GM18508 (cell line): ENCODE measurements at regions not wholly inside any gene's neighbourhood (a gene's known extent, or its start where the extent isn't known, plus 50 kb on each side); places are given as distances from the start of the nearest gene placed in this dataset.

Source experiments
- ATAC-seq: cut with Tn5 transposase; IDR thresholded peaks from one replicate; pipeline ENCODE4 v1.9.1; 2021; ENCODE audit warnings: moderate number of reproducible peaks; ENCODE audit not compliant: insufficient read depth, unreplicated experiment

DNA sequence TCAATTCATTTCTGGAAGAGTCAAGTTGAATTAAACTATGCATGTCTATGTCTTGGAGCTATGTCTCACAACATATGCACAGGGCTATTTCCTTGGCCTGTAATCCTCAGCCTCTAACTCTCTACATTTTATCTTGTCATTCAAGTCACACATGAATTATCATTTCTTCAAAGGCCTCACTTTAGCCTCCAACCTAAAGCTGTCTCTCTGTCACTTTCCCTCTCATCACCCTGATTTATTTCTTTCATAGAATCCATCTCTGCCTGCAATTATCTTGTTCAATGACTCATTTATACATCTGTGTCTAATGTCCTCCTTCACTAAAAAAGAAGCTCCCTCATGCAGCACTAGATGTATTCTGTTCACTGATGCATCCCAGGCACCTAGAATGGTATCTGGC, 614.2 kb upstream of the REG3G start:
- no peak for ATAC-seq

DNA sequence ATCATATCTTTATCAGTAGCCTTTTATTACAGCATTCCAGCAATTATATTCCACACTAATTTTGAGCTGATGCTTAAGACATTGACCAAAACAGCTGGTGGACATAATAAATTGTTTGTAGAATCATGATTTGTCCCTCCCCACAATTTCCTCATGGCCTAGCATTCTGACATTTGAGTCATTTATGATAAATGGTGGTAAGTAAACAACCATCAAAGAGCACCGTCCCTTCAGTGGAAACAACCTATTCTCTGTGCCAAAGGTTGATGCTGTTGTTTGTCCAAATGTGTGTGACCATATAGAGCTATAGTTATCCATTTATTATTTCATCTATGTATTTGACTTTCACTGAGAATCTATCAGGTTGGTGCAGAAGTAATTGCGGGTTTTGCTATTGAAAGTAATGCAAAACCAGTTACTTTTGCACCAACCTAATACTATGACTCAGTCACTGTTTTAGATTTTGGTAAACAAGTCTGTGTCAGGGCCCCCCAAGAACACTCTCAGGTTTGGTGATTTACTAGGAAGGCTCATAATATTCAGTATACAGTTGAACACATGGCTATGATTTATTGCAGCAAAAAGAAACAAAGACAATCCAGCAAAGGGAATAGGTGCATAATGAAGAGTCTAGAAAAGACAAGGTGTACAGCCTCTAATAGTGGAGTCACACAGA, 608.7 kb upstream of the REG3G start:
- no peak for ATAC-seq

DNA sequence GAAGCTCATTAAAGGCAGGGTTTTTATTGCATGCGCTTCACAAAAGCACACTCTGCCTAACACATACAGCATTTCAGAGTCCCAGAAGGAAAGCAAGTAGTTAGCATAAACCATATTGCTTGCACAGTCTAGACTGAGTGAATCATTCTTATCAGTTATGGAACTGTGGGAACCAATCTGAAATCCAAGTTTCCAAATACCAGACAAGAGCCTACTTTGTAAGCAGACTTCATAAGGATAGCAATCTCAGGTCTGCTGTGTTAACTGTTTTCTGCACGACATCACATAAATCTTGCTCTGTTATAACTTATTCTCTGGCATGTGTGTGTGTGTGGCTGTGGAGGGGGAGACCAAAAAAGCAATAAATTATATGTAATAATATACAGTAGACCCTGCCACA, 608.1 kb upstream of the REG3G start:
- ATAC-seq = no peak

DNA sequence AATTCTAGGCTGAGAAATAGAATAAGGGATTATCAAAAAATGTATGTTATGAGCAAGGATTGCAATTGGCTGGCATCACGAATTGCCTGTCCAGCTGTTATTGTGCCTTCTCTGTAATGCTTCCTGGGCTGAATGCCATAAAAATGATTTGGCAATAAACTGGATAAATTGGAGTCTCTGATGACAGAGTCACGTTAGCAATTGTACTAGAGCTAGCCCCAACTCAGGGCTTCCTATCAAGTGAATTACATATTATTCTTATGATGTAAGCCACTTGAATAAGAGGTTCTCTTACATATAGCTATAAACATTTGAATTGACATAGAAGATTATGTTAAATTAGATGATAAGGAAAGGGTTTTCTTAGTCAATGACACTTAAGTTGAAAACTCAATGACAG, 607.5 kb upstream of the REG3G start:
- no peak for ATAC-seq

DNA sequence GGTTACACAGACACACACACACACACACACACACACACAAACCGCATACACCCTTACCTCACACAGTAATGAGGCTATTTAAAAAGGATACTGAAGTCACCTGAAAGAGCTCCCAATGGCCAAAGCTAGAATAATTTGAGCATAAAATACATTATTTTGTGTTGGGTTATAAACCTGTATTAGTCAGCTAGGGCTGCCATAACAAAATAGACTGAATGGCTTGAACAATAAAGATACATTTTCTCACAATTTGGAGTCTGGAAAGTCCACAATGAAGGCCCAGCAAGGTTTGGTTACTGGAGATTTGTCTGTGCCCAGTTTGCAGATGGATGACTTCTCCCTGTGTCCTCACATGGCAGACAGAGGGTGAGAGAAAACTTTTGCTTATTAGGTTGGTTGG, 605.4 kb upstream of the REG3G start:
- no peak for ATAC-seq

DNA sequence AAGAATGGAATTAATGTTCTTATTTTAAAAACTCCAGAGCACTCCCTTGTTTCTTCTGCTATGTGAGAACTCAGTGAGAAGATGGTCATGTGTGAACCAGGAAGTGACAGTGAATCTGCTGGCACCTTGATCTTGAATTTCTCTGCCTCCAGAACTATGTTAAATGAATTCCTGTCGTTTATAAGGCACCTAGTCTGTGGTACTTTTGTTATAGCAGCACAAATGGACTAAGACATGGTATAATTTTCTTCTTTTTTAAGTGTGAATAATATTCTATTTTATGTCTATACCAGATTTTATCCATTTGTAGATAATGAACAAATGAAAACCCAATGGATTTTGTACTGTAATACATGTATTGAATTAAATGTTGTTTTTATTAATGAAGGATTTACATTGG, 601.9 kb upstream of the REG3G start:
- no peak for ATAC-seq

DNA sequence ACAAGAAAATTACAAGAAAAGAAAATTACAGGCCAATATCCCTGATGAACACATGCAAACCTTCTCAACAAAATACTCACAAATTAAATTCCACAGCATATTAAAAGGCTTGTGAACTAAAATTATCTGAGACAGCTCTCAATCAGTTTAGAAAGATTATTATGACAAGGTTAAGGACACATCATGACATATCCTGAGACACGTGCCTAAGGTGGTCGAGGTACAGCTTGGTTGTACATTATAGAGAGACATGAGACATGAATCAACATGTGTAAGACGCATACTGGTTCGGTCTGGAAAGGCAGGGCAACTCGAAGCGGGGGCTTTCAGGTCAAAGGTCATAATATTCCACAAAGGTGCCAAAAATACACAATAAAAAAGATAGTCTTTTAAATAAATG, 598.3 kb upstream of the REG3G start:
- no peak for ATAC-seq

DNA sequence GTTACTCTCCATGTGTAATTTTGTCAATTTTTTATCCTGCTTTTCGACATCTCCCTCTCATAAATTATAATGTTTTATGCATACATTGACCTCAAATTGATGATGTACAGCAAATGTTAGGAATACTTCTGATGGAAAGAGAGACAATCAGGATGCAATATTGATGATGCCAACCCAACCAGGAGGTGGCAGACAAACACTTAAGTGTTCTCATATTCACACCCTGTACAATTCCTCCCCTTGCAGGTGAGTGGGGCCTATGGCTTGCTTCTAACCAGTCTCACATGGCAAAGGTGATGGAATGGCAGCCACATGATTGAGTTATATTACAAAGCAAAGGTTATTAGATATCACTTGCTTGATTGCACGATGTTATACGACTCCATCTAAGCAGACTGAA, 594.3 kb upstream of the REG3G start:
- no peak for ATAC-seq

DNA sequence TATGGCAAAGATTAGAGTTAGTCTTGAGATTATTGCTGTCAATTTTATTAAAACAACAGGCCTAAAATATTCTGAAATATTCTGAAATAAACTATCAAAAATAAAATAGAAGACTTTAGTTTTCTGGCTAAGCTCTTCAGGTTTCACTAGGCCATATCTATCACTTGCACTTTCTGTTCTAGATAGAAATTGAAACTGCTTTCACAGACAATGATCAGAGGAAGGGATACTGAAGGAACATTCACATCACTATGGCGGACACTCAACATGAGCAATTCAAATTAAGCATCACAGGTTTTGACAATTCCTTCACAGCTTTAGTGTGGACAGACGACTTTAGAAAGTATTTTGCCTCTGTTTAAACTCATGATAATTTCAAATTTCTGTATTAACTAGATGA, 586.4 kb upstream of the REG3G start:
- no peak for ATAC-seq

DNA sequence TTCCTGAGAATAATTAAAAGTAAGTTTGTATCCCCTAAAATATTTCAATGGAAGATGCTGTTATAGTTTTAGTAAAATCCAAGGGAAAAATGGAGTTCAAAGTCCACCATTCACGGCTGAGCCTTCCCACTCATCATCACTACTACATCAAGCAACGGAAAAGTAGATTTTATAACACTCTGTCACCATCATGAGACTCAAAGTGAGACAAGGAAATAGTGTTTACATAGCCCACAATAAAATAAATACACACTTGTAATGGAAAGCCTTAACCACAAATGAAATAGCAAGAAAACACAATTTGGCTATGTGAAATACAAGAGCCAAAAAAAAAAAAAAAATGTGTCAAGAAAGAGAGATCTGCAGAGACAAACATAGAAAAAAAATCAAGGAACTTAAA, 569.9 kb upstream of the REG3G start:
- no peak for ATAC-seq

DNA sequence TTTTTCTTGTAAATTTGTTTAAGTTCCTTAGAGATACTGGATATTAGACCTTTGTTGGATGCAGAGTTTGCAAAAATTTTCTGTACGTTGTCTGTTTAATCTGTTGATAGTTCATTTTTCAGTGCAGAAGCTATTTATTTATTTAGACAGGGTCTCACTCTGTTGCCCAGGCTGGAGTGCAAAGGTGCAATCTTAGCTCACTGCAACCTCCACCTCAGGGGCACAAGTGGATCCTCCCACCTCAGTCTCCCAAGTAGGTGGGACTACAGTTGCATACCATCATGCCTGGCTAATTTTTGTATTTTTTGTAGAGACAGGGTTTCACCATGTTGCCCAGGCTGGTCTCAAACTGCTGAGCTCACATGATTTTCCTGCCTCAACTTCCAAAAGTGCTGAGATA, 568.2 kb upstream of the REG3G start:
- ATAC-seq = no peak

DNA sequence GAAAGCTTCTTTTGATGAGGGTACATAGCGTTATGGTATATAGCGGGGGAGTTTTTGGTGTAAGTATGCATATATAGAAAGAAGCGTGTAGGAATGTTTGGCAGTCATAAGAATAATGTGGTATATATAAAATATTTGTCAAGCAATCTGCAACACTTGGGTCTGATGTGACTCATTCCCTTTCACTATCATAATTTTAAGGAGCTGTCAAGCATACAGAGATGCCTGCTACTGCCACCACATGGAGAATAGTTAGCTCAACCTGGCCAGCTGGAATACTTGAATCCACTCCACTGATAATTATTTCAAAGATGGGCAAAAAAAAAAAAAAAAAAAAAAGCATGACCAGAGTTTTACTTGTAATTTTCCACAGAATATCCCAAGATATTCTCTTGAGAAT, 559.8 kb upstream of the REG3G start:
- ATAC-seq = no peak

DNA sequence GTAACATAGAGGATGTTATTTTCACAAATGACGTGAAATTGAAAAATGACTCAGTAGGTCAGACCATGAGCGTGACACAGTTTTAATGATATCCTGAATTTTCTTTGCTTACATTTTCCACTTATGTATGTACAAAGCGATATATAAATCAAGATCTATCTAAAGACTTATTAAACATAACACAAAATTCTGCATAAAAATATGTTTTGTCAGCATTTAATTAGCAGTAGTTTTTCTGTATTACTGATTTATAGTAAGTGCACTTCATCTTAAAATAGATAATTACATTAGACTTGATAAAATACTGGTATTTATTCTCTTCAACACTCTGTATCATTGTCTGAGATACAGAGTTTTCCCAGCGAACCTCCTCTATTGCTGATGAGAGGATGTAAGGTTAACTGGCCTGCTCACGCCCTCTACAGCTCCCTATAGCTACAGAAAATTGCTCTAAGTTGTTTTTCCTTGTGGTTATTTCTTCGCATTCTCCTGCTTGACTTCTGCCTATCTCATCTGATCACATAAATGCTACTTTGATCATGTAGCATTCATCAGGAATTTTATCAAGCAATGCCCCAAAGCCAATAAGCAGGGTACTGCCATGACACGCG, 548.8 kb upstream of the REG3G start:
- ATAC-seq = no peak

DNA sequence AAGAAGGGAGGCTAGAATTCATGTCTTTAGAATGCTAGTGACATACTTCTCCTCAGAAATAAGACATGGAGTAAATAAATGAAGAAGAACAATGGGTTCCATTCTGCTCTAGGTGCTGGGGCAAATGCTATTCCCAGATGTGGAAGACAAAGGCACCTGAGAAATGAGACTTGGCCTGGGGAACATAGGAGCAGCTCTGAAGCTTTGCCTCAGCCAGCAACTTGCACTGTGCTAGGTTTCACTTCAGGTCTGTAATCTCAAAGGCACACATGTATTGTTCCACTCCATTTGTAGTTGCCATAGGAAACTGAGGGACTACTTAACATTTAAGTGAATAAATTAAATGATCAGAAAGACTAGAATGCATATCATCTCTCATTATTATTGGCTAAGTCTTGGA, 538.9 kb upstream of the REG3G start:
- ATAC-seq = no peak

DNA sequence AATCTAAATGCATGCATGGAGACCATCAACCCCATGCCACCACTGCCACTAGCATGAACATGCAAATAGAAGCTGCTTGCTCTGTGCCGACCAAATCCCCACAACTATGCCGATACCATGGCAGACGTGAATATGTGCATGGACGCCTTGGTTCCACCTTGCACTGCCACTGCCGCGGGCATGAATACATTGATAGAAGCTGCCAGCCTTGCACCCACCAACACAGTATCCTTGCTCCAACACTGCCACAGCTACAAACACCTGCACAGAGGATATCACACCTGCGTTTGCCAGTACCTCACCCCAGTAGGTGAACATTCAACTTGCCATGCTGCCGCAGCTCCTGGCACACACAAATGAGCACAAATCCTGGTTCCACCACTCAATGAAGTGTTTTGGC, 527.4 kb upstream of the REG3G start:
- ATAC-seq = no peak

DNA sequence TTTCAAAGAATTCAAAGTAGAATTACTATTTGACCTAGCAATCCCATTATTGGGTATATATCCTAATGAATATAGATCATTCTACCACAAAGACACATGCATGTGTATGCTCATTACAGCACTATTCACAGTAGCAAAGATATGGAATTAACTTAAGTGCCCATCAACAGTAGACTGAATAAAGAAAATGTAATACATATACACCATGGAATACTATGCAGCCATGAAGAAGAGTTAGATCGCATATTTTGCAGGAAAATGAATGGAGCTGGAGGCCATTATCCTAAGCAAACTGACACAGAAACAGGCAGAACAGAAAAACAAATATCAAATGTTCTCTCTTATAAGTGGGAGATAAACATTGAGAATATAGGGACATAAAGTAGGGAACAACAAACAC, 519.2 kb upstream of the REG3G start:
- no peak for ATAC-seq

DNA sequence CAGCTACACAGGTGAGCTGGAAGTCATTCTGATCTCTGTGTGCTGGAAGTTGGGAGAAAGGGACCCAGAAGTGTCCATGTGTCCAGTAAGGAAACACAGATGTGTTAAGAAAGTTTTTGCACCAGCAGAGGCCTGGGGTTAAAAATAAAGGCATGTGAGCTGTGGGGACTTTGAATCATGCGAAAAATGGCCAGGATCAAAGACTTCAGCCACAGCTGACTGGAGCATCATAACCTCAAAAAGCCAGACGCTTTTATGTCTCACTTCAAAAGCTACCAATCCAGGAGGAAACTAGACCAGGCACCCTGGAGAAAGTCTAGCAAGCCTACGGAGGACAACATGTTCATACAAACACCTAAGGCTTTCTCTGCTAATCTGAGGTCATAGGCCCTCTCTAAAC, 503.6 kb upstream of the REG3G start:
- no peak for ATAC-seq

DNA sequence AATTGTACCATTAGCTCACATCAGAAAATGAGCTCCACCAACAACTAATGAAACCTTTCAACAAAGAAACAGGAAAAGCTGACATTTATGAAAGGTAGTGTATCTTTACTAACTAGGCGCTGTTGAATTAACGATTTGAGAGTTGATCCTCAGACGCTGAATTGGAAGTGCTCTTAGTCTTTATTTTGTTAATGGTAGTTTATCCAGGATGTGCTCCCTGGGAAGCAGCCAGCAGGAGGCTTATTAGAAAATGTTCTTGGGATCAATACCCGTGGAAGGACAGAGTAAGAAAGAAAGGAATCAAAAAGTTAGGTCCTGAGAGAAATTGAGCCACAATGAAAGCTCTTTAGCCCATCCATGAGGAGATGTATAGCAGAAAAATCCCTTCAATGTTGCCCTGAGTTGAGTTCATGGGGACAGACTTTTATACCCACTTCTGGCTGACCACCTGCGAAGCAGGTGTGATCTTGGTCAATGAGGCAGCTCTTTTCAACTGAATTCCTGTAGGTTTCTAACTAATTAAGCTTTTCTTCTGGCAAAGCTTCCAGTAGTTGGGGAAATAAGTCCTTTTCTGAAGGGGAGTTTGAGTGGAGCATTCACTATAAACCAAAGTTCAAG, 492.6 kb upstream of the REG3G start:
- ATAC-seq = no peak

DNA sequence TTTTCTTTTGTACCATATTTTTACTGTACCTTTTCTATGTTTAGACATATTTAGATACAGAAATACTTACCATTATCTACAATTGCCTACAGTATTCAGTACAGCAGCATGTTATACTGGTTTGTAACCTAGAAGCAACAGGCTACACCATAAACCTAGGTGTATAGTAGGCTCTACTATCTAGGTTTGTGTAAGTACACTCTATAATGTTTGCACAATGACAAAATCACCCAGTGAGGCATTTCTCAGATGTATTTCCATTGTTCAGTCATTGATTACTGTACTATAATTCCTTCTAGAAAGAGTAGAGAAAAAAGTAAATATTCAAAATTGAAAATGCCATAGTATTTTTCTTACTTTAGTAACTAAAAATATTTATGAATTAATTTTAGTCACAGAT, 490.1 kb upstream of the REG3G start:
- no peak for ATAC-seq

DNA sequence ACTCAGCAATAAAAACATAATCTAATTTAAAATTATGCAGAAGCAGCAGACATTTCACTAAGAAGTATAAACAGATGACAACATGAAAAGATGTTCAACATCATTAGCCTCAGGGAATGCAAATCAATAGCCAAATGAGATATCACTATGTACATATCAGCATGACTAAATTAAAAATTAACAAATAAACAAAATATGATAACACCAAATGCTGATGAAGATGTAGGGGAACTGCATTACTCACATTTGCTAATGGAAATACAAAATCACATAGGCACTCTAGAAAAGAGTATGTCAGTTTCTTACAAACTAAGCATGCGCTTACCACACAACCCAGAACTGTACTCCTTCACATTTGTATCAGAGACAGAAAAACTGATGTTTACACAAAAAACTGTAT, 487.2 kb upstream of the REG3G start:
- ATAC-seq = no peak

DNA sequence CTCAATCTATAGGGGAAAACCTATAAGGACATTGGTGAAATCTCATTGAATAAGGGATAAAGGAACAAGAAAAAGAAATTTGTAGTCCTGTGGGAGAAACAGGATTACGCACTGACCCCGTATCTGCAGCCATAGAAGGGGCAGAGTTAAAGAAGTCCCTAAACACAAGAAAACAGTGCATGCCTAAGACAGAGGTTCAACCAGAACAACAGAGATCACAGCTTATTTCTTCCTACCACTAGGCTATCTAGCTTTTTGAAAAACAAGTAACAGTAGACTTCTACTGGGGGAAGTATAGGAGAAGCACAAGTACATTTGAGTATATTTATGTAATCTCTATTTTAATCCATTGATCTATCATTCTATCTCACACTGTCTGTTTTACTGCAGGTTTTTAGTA, 485.2 kb upstream of the REG3G start:
- no peak for ATAC-seq

DNA sequence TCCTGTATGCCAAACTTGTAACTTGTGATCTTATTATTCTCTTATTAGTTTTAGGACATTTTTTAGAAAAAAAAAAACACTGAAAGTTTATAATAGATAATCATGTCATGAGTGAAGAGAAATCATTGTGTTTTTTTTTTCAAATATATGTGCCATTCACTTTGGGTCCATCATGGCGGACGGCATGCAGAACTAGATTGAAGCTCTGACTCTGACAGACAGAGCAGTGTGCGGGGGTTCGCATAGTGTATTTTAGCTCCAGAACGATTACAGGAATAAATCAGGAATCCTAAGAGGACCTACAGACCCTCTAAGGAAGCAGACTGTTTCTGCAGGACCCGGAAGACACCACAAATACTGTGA, 484.4 kb upstream of the REG3G start:
- no peak for ATAC-seq
